ENCODE measurements at regions not wholly inside any gene's neighbourhood (a gene's known extent, or its start where the extent isn't known, plus 50 kb on each side); places are given as distances from the start of the nearest gene placed in this dataset.
"Not testable (repeated sequence)": the region's sequence is repeated elsewhere in the genome, so short reads cannot be mapped to it uniquely, and the experiment has no call there.

- DNase-seq, result no peak
Measured at GRCh38 chr3:30452446-30452845, 154.0 kb upstream of the TGFBR2 start.

- DNase-seq, result no peak
Measured at GRCh38 chr3:30453360-30454039, 152.9 kb upstream of the TGFBR2 start.

DNA sequence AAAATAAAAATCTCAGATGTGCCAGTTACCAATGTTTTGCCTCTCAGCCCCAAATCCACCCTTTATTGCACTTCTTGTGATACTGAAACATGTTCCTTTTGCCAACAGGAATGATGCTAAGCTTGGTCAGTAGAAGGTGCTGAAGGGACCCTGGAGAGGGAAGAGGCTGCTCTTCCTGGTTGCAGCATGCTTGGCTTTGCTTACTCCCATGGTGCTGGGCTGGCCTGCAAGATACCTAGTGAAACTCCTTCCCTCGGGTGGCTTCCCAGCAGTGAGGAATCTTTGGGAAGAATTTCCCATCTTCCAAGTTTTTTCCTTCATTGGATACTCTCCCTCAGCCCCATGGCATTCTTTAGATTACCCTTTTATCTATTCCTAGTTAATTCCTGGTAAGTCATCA, 151.8 kb upstream of the TGFBR2 start:
- no peak for DNase-seq

DNA sequence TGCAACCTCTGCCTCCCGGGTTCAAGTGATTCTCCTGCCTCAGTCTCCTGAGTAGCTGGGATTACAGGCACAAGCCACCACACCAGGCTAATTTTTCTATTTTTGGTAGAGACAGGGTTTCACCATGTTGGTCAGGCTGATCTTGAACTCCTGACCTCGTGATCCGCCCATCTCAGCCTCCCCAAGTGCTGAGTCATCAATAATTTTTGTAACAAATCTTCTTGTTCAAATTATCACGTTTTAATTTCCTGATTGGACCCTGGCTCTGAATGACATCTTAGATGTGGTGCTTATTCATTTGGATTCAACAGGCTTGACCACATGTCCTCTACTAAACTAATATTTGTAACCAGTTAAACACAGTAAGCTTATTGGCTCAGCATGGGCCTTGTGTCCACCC, 151.3 kb upstream of the TGFBR2 start:
- DNase-seq, result not testable (repeated sequence)

- DNase-seq, result no peak
Measured at GRCh38 chr3:30455840-30456239, 150.6 kb upstream of the TGFBR2 start.

DNA sequence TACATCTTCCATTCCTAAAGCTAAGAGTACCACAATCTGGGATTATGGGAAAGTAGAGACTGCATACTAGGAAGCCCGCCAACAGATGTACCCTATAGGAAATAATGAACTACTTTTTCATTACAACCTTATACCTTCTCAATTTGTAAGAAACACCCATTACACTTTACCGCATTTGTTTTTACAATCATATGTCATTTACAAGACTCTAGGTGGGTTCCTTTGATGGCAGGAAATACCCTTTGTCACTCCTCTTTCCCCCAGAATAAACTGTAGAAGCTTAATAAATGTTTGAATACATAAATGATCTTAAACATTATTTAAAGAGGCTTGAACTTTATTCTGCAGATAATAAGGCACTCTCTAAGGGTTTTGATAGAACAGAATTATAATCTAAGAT, 150.1 kb upstream of the TGFBR2 start:
- DNase-seq, result no peak

GRCh38 chr3:30457081-30457480, 149.3 kb upstream of the TGFBR2 start:
- DNase-seq, result no peak

GRCh38 chr3:30457726-30458125, 148.7 kb upstream of the TGFBR2 start:
- DNase-seq, result no peak

GRCh38 chr3:30458376-30459171, 147.8 kb upstream of the TGFBR2 start:
- DNase-seq, result no peak

DNA sequence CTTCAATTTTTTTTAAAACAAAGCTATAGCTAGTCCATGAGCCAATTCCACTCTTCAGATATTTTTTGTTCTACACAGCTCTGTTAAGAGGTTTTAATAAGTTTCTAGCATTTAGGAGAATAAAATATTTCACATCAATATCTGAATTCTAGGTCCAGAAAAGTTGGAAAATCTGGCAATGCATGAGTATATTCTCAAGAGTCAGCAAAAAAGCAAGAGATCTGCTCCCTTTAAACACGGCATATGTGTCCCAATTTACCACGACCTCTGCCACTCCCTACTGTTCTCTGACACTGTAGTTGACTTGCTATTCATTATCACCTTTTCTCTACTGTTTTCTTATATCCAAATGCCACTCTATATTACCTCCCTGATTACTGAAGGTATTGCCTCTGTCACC, 145.1 kb upstream of the TGFBR2 start:
- DNase-seq, result no peak

DNA sequence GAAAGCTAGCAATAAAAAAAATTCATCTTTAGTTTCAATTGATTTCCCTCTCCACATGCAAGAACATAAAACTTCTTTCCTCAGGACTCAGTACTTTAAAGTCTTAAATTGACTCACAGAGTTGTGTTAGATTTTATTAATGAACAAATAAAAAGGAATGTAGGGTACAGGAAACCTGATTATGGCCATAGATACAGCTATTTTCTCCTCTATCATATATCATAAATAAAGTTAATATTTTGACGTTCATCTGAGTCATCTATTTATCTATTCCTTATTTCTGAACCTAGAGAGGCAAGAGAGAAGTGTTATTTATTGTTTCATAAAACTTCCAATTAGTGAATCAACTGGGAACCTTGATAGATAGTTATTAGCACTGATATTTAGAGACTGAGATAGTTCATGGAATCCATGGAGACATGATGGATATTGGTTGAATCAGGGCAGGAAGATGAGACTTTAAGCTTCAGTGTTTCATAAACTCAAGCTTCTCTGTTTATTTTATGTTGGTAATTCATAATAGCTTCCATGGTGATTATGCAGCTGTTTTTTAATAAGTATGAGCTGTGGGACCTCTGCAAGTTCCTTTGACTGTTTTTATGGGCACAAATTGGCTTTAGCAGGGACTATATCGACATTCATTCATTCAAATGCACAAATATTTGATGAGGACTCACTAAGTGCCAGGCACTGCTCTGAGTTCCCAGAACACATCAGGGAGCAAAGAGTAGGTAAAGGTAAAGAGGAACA, 143.5 kb upstream of the TGFBR2 start:
- DNase-seq, result no peak

- no peak for DNase-seq
Measured at GRCh38 chr3:30464381-30464780, 142.0 kb upstream of the TGFBR2 start.

DNA sequence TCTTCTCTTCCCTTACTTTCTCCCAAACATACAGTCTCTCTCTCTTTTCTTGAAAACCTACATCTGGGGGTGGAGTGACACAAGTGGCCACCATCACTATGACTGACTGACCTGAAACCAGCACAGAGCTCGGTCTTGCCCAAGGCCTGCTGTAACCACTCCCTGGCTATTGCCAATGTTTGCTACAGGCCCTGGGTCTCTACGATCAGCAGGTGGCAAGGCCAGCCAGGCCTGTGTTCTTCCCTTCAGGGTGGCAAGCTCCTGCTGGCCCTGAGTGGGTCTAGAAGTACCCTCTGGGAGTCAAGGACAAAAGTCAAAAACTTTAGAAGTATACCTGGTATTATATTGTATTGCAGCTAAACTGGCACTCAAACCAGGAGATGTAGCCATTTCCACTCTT, 140.9 kb upstream of the TGFBR2 start:
- DNase-seq, result no peak

GRCh38 chr3:30467596-30468238, 138.7 kb upstream of the TGFBR2 start:
- no peak for DNase-seq

DNA sequence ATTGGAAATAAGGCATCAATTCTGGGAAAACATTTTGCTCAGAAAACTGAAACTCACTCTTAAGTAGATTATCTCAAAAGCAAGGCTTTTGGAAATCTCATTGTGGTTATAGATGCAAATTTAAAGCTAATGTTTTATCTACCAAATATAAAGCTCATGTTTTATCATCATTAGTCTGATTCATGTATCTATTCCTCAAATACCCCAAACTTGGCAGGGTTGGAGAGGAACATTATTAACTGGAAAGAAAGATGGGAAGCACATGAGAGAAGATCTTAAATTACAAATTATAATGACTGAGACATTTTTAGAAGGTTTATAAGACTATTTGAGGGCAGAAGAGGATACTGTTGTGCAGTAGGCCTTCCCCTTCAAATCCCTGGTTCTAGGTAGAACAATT, 137.3 kb upstream of the TGFBR2 start:
- DNase-seq, result no peak

GRCh38 chr3:30470496-30470895, 135.9 kb upstream of the TGFBR2 start:
- no peak for DNase-seq

DNA sequence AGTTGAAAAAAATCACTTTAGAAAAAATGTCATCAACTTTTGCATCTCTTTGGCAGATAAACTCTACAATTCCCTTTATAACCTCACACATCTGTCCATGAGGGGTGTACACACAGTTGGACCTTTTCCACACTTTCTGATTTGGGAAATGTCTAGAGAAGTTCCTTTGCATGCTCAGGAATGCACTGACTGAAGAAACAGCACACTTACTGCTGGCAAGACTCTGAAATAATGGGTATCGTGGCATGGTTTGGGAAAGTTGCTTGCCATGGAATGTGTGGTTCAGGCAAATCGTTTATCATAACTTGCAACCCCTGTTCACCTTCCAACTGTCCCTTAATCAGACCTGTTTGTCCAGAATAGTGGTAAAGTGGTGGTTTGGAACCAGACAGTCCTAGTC, 135.3 kb upstream of the TGFBR2 start:
- no peak for DNase-seq

DNA sequence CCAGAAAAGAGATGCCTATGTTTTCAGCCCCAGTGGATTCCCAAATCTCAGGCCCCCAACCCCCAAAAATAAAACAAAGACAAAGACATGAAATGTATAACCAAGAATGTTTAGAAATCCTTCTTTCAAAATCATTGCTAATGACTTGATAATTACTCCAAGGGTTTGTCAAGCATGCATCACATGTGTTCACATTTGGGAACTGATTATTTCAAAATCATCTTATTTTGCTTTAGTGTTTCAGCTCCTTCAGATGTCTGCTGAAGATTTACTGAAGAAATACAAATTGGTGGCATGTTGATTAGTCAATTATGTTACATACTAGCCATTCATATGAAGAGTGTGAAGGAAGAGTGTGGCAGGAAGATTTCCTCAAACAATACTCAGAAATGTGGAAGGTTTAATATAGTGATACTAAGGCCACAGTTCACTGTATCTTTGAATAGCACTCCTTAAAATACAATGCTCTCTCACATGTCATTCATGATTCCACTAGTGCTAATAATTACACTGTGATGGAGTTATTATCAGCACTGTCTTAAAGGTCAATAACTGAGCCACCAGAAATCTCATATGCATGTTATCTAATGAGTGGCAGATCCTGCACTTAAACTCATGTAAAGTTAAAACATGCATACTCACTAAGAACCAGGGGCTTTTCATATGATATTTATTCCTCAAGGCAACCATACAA, 134.5 kb upstream of the TGFBR2 start:
- no peak for DNase-seq

- no peak for DNase-seq
Measured at GRCh38 chr3:30473374-30474051, 132.9 kb upstream of the TGFBR2 start.

GRCh38 chr3:30474371-30474770, 132.0 kb upstream of the TGFBR2 start:
- DNase-seq, result no peak

GRCh38 chr3:30475038-30475808, 131.2 kb upstream of the TGFBR2 start:
- no peak for DNase-seq
